Activated CD4-positive, alpha-beta memory T cell treated with anti-CD3 and anti-CD28 coated beads for 36 hours (primary cell): ENCODE measurements at regions not wholly inside any gene's neighbourhood (a gene's known extent, or its start where the extent isn't known, plus 50 kb on each side); places are given as distances from the start of the nearest gene placed in this dataset.

Experiments
- CTCF ChIA-PET: fragments of 350-600 bp; sonication (Branson Sonifier 250); formaldehyde crosslinking; loops from one replicate; lab custom pipeline; 2021; ENCODE audit warnings: antibody characterized with exemption, inconsistent platforms; lab: Charles Lee
- POLR2A ChIA-PET: fragments of 350-600 bp; sonication (Branson Sonifier 250); formaldehyde crosslinking; loops from one replicate; lab custom pipeline; 2021; ENCODE audit warnings: antibody characterized with exemption; lab: Charles Lee
- DNase-seq: peaks from one replicate; pipeline ENCODE4 v3.0.0-alpha.2; 2020
- H3K27ac Mint-ChIP-seq: one replicate; pipeline ENCODE4 v1.8.0; 2021; ENCODE audit warnings: mixed read lengths
- H3K27me3 Mint-ChIP-seq: one replicate; pipeline ENCODE4 v1.8.0; 2021; ENCODE audit warnings: mixed read lengths
- H3K36me3 Mint-ChIP-seq: one replicate; pipeline ENCODE4 v1.8.0; 2021; ENCODE audit warnings: mixed read lengths
- H3K4me1 Mint-ChIP-seq: one replicate; pipeline ENCODE4 v1.8.0; 2021; ENCODE audit warnings: low read depth, mixed read lengths
- H3K4me3 Mint-ChIP-seq: one replicate; pipeline ENCODE4 v1.8.0; 2021; ENCODE audit warnings: mild to moderate bottlenecking, mixed read lengths
- H3K9me3 Mint-ChIP-seq: one replicate; pipeline ENCODE4 v1.8.0; 2021; ENCODE audit warnings: mixed read lengths
- intact Hi-C: fragments of 100-400 bp; cut with micrococcal nuclease; formaldehyde crosslinking; loops from one replicate; pipeline ENCODE4 v1.15.1; 2023

DNA sequence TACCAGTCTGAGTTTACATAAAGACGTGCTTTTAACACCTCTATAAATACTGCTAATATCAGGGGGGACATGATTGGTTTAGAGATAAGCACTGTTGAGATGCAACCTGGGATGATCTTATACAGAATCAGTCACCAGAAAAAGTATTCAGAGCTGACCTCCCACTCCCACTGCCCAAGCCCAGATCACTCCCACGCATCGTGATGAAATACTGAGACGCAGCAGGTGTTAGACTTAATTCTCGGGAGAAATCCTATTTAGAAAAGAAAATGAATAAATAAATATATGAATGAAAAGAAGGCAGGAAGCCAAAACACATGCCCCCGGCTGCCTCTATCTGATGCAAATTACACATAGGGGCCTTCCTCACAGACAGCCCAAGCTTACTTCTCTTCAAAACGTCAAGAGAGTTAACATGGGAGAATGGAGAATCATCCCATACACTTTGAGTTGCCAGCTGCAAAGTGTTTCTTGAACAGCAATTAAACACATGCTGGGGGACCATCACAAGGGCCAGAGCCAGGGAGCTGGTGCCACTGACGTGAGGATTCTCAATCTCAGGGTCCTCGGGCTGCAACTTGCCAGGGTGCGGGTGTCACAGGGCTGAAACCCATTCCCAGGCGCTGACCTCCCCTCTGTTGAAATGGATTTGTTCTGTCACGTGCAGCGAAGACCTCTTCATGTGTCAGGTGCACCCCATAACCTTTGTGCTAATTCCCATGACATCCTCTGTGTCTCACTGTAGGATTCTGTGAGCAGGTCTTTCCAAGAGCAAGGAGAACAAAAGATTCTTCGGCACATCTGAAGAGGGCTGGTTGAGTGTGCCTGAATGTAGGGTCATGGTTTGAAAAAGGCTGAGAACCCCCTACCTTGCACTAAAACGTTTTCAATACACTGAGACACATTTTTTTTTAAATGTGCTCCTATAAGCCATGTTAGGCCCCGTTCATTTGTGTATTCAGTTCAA is 764.2 kb upstream of the ARRDC4 start:
- H3K4me1 Mint-ChIP-seq, result no peaks in the 10 kb centered on the region
- no peaks in the 10 kb centered on the region for H3K36me3 Mint-ChIP-seq
- DNase-seq, result no peak
- H3K27me3 Mint-ChIP-seq, result no peaks in the 10 kb centered on the region
- no peak overlapping the region for H3K27ac Mint-ChIP-seq
- intact Hi-C loops, result no loop called here
- CTCF ChIA-PET, result no interaction called here
- no peak overlapping the region for H3K4me3 Mint-ChIP-seq
- peaks cover 3% of the 10 kb centered on the region for H3K9me3 Mint-ChIP-seq
- POLR2A ChIA-PET, result no interaction called here

GRCh38 chr15:97199393-97200051 is 761.0 kb upstream of the ARRDC4 start:
- H3K9me3 Mint-ChIP-seq, result peaks cover 3% of the 10 kb centered on the region
- H3K27ac Mint-ChIP-seq, result no peak overlapping the region
- CTCF ChIA-PET, result no interaction called here
- no peaks in the 10 kb centered on the region for H3K4me1 Mint-ChIP-seq
- intact Hi-C loops, result no loop called here
- no peaks in the 10 kb centered on the region for H3K27me3 Mint-ChIP-seq
- DNase-seq, result no peak
- no peak overlapping the region for H3K4me3 Mint-ChIP-seq
- H3K36me3 Mint-ChIP-seq, result no peaks in the 10 kb centered on the region
- POLR2A ChIA-PET, result interaction anchor here (0.8 kb wide), 1 partner anchor 701 kb away, joined by 3 read pairs; no protein-coding TSS in a partner anchor

DNA sequence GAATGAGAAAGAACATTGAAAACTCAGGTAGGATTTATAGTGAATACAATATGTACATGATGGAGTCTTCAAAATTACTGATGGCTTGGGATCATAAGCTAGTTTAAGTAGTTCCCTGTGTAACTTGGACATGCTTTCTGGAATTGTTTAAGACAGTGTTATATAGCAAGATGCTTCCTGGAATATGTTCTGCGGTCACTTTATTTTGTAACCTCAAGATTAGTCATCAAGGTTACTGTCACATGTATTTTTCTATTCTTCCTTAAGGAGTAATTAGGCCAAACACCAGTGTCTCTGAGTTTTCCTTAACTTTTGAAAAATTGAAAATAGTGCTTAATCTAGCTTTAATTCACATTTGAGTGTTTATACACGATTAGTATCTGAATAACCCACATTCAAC is 760.3 kb upstream of the ARRDC4 start:
- POLR2A ChIA-PET, result interaction anchor here (0.8 kb wide), 1 partner anchor 702 kb away, joined by 3 read pairs; no protein-coding TSS in a partner anchor
- DNase-seq, result no peak
- Mint-ChIP-seq H3K27ac (no peak overlapping the region), H3K4me1 (no peaks in the 10 kb centered on the region), H3K27me3 (no peaks in the 10 kb centered on the region), H3K4me3 (no peak overlapping the region), H3K36me3 (no peaks in the 10 kb centered on the region), H3K9me3 (peaks cover 2% of the 10 kb centered on the region)
- intact Hi-C loops, result no loop called here
- CTCF ChIA-PET, result no interaction called here

DNA sequence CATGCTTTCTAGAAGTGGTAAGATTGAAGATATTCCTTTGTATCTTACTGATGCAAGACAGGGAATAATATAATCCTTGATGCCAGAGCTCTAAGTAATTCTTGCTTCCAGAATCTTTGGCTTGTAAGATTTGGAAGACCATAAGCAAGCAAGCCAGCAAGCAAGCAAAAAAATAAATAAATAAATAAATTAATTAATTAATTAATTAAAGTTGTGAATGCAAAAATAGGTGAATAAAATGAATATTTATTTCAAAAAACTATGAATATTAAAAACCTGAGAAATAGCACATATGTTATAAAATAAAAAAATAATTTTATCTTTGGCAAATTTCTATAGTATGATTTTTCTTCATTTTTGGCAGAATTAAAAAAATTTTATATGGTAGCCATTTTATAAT is 750.2 kb upstream of the ARRDC4 start:
- CTCF ChIA-PET, result no interaction called here
- Mint-ChIP-seq H3K27me3 (no peaks in the 10 kb centered on the region), H3K4me1 (no peaks in the 10 kb centered on the region), H3K27ac (no peak overlapping the region), H3K36me3 (no peaks in the 10 kb centered on the region), H3K4me3 (no peak overlapping the region), H3K9me3 (peaks cover 3% of the 10 kb centered on the region)
- intact Hi-C loops, result no loop called here
- POLR2A ChIA-PET, result no interaction called here
- no peak for DNase-seq

- Mint-ChIP-seq H3K27me3 (no peaks in the 10 kb centered on the region), H3K36me3 (no peaks in the 10 kb centered on the region), H3K4me1 (no peaks in the 10 kb centered on the region), H3K9me3 (no peaks in the 10 kb centered on the region), H3K4me3 (no peak overlapping the region), H3K27ac (no peak overlapping the region)
- POLR2A ChIA-PET, result no interaction called here
- intact Hi-C loops, result no loop called here
- no peak for DNase-seq
- CTCF ChIA-PET, result no interaction called here
Measured at GRCh38 chr15:97215629-97216028, 744.9 kb upstream of the ARRDC4 start.

DNA sequence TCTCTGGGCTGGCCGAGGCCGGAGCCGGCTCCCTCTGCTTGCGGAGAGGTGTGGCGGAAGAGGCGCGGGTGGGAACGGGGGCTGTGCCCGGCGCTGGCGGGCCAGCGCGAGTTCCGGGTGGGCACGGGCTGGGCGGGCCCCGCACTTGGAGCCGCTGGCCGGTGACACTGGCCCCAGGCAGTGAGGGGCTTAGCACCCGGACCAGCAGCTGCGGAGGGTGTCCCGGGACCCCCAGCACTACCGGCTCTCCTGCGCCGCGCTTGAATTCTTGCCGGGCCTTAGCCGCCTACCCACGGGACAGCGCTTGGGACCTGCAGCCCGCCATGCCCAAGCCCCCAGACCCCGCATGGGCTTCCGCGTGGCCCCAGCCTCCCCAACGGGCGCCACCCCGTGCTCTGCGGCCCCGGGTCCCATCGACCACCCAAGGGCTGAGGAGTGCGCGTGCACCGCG is 736.3 kb upstream of the ARRDC4 start:
- no peaks in the 10 kb centered on the region for H3K4me1 Mint-ChIP-seq

GRCh38 chr15:97234851-97235610 is 725.5 kb upstream of the ARRDC4 start:
- peak; percentile 31 for DNase-seq
- CTCF ChIA-PET, result interaction anchor here (0.7 to 1.7 kb wide), 3 partner anchors 8 to 908 kb away, joined by 4 to 6 read pairs (median 5); no protein-coding TSS in a partner anchor
- Mint-ChIP-seq H3K9me3 (no peaks in the 10 kb centered on the region), H3K27ac (no peak overlapping the region), H3K4me1 (no peaks in the 10 kb centered on the region), H3K4me3 (no peak overlapping the region), H3K27me3 (no peaks in the 10 kb centered on the region), H3K36me3 (no peaks in the 10 kb centered on the region)
- POLR2A ChIA-PET, result no interaction called here
- intact Hi-C loops, result loop anchor here (1.0 to 10.0 kb wide), 2 partner anchors 879 to 910 kb away; no protein-coding TSS in a partner anchor

More for the DNA sequence above, 736.3 kb upstream of the ARRDC4 start:
- Mint-ChIP-seq H3K36me3 (no peaks in the 10 kb centered on the region), H3K4me3 (no peak overlapping the region), H3K27ac (no peak overlapping the region), H3K27me3 (no peaks in the 10 kb centered on the region), H3K9me3 (no peaks in the 10 kb centered on the region)
- ChIA-PET POLR2A (no interaction called here), CTCF (no interaction called here)
- no peak for DNase-seq
- intact Hi-C loops, result no loop called here

DNA sequence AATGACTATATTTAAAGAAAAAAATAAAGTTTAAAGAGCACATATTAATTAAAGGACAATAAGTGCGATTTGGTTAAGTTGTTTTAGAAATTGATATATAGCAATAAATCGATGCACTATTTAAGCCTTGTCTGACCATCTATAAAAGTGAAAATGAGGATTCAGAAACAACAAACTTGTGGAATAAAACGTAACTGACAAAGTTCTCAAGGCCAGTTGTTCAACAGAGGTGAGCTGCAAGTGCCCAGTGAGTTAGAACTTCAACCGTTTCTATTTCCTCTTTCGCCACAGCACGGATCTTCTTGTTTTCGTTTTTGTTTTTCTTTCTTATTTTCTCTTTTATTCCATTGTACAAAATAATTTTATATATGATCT is 724.9 kb upstream of the ARRDC4 start:
- Mint-ChIP-seq H3K4me3 (no peak overlapping the region), H3K36me3 (no peaks in the 10 kb centered on the region), H3K27ac (no peak overlapping the region), H3K27me3 (no peaks in the 10 kb centered on the region), H3K9me3 (no peaks in the 10 kb centered on the region), H3K4me1 (no peaks in the 10 kb centered on the region)
- intact Hi-C loops, result loop anchor here (1.0 to 10.0 kb wide), 2 partner anchors 879 to 911 kb away; no protein-coding TSS in a partner anchor
- CTCF ChIA-PET, result interaction anchor here (1.6 kb wide), 1 partner anchor 9 kb away, joined by 4 read pairs; no protein-coding TSS in a partner anchor
- POLR2A ChIA-PET, result no interaction called here
- DNase-seq, result no peak

DNA sequence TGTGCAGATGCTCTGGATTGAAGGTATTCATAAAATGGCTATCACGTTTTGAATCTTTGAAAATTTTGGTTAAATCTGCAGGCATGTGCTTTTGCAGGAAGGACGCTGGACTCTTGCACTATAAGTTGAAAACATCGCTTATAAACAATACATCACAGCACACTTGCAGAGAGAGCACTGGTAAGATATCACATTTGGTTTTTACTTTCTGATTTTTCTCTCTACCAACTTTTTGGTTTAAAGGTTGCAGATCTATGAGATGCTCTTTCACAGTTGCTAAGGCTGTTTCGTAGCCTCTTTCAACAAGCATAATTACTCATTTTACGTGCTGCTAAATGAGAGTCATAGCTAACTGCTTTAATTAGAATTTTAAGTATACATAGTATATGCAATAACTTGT is 724.4 kb upstream of the ARRDC4 start:
- intact Hi-C loops, result loop anchor here (10.0 kb wide), 1 partner anchor 911 kb away; no protein-coding TSS in a partner anchor
- no peaks in the 10 kb centered on the region for H3K4me1 Mint-ChIP-seq

DNA sequence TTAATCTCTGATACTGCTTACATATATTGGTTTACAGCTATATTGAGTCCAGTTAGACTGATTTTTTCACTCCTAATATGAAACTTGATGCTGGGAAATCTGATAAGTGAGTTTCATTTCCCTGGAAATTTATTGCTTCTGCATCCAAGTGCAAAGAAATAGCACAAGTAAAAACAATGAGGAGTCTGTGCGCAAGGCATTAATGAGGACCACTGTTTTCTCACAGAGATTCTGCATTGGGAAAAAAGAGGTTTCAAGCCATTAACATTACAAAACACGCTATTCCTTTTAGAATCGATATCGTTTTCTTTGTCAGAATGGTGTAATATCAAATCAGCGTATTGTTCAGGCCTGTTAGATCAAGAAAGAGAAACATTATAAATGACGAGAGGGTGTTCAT is 723.3 kb upstream of the ARRDC4 start:
- H3K36me3 Mint-ChIP-seq, result no peaks in the 10 kb centered on the region
- no peak overlapping the region for H3K4me3 Mint-ChIP-seq
- no peak for DNase-seq
- H3K9me3 Mint-ChIP-seq, result no peaks in the 10 kb centered on the region
- ChIA-PET CTCF (no interaction called here), POLR2A (no interaction called here)
- no peaks in the 10 kb centered on the region for H3K4me1 Mint-ChIP-seq
- intact Hi-C loops, result loop anchor here (10.0 kb wide), 1 partner anchor 912 kb away; no protein-coding TSS in a partner anchor
- no peaks in the 10 kb centered on the region for H3K27me3 Mint-ChIP-seq
- no peak overlapping the region for H3K27ac Mint-ChIP-seq

More for the DNA sequence above, 724.4 kb upstream of the ARRDC4 start:
- DNase-seq, result no peak
- no peak overlapping the region for H3K4me3 Mint-ChIP-seq
- CTCF ChIA-PET, result interaction anchor here (1.6 kb wide), 1 partner anchor 9 kb away, joined by 4 read pairs; no protein-coding TSS in a partner anchor
- H3K27me3 Mint-ChIP-seq, result no peaks in the 10 kb centered on the region
- POLR2A ChIA-PET, result no interaction called here
- H3K27ac Mint-ChIP-seq, result no peak overlapping the region
- H3K36me3 Mint-ChIP-seq, result no peaks in the 10 kb centered on the region
- no peaks in the 10 kb centered on the region for H3K9me3 Mint-ChIP-seq

DNA sequence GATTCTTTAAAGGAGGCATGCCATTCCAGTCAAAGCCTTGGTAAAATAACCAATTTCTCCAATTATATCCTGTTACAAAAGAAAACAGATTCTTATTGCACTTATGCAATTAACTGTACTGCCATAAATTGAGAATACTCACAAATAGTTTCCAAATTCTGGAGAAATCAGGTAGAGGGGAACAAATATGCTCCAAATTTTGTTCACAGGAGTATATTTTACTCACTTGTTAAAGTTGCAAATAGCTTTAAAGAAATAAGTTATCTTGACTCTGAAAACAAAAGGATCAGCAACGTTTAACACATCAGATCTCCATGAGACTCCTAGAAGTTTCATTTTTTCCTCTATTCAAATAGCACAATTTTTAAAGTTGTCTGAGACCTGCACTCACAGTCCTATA is 712.1 kb upstream of the ARRDC4 start:
- ChIA-PET POLR2A (no interaction called here), CTCF (no interaction called here)
- Mint-ChIP-seq H3K4me1 (no peaks in the 10 kb centered on the region), H3K27ac (no peak overlapping the region), H3K27me3 (no peaks in the 10 kb centered on the region), H3K9me3 (peaks cover 23% of the 10 kb centered on the region), H3K4me3 (no peak overlapping the region), H3K36me3 (no peaks in the 10 kb centered on the region)
- intact Hi-C loops, result no loop called here
- no peak for DNase-seq
